Panc1 (cell line): ENCODE measurements at regions not wholly inside any gene's neighbourhood (a gene's known extent, or its start where the extent isn't known, plus 50 kb on each side); places are given as distances from the start of the nearest gene placed in this dataset.

Experiments
- ATAC-seq: fragments of 200-7000 bp; cut with Tn5 transposase; 2 replicates; pipeline ENCODE4 v1.9.1; 2020; ENCODE audit warnings: mild to moderate bottlenecking, moderate library complexity
- BruUV-seq: library from RNA; stranded (reverse); fragments of 400-500 nt; replicated peaks from 2 replicates; lab custom pipeline; 2021; lab: Mats Ljungman, UMichigan
- CTCF ChIA-PET: fragments of 300-600 bp; sonication (Branson Sonifier 250); formaldehyde crosslinking; loops from one replicate; lab custom pipeline; 2022; ENCODE audit warnings: antibody characterized with exemption; lab: Charles Lee
- POLR2A ChIA-PET: fragments of 300-600 bp; sonication (Branson Sonifier 250); formaldehyde crosslinking; loops from one replicate; lab custom pipeline; 2022; ENCODE audit warnings: antibody characterized with exemption; lab: Charles Lee
- DNase-seq: peaks from one replicate; pipeline ENCODE4 v3.0.0-alpha.2; 2010; ENCODE audit warnings: low read depth, low spot score
- H3K27ac ChIP-seq: 2 replicates; pipeline ENCODE4 v1.5.1; 2011; ENCODE audit warnings: mild to moderate bottlenecking, low read length, inconsistent platforms
- H3K27me3 ChIP-seq: fragments of 200-500 bp; sonication (Bioruptor generic); 2 replicates; pipeline ENCODE4 v1.6.0; 2014; ENCODE audit warnings: low read length, inconsistent platforms; ENCODE audit not compliant: control insufficient read depth, insufficient read depth
- H3K36me3 ChIP-seq: fragments of 200-500 bp; sonication (Bioruptor generic); 2 replicates; pipeline ENCODE4 v1.5.1; 2014; ENCODE audit warnings: inconsistent platforms, mild to moderate bottlenecking, low read length, moderate library complexity; ENCODE audit not compliant: control insufficient read depth, insufficient read depth
- H3K4me1 ChIP-seq: 2 replicates; pipeline ENCODE4 v1.5.1; 2011; ENCODE audit warnings: inconsistent platforms, mild to moderate bottlenecking, low read length, moderate library complexity; ENCODE audit not compliant: control insufficient read depth, insufficient read depth
- H3K4me3 ChIP-seq, 2 experiments: 2 replicates each; pipeline ENCODE4 v1.5.1; 2011 to 2012; ENCODE audit warnings: low read depth in 2 of 2, low read length in 2 of 2, mild to moderate bottlenecking in 2 of 2, inconsistent platforms in 1 of 2, moderate library complexity in 1 of 2
- H3K9me3 ChIP-seq: fragments of 200-500 bp; sonication (Bioruptor generic); 2 replicates; pipeline ENCODE4 v1.5.1; 2014; ENCODE audit warnings: low read depth, mild to moderate bottlenecking, inconsistent platforms, low read length, moderate library complexity; ENCODE audit not compliant: control insufficient read depth, insufficient read depth
- CTCF ChIP-seq: fragments of 450-650 bp; IDR thresholded peaks from 2 replicates; pipeline ENCODE4 v1.5.1; 2017; ENCODE audit warnings: mild to moderate bottlenecking
- POLR2AphosphoS5 ChIP-seq: IDR thresholded peaks from 2 replicates; pipeline ENCODE4 v1.6.1; 2012; ENCODE audit warnings: mild to moderate bottlenecking, low read depth, low read length, moderate library complexity
- SIN3A ChIP-seq: IDR thresholded peaks from 2 replicates; pipeline ENCODE4 v1.6.1; 2012; ENCODE audit warnings: low read depth, mild to moderate bottlenecking, low read length, moderate library complexity, borderline replicate concordance; ENCODE audit not compliant: insufficient read depth
- TCF7L2 ChIP-seq: IDR thresholded peaks from 2 replicates; pipeline ENCODE4 v1.6.1; 2011; ENCODE audit warnings: mild to moderate bottlenecking, low read depth, low read length, inconsistent platforms
- in situ Hi-C: cut with HindIII; loops from 2 replicates; pipeline ENCODE4 v1.10.0; 2016; ENCODE audit warnings: low sequenced_read_pairs, low pct_unique_long_range_greater_than_20kb
- intact Hi-C: fragments of 100-400 bp; cut with micrococcal nuclease; formaldehyde crosslinking; loops from one replicate; pipeline ENCODE4 v1.10.0; 2022; ENCODE audit not compliant: unreplicated experiment
- TF ChIP-seq, protein P1 (sequence below), 2 experiments: IDR thresholded peaks; 2 replicates each; pipeline ENCODE4 v1.6.1; 2011 to 2012; ENCODE audit warnings: low read depth in 2 of 2, control low read depth in 1 of 2, low read length in 1 of 2, mild to moderate bottlenecking in 1 of 2, moderate library complexity in 1 of 2; ENCODE audit not compliant: insufficient read depth in 1 of 2

- TF ChIP-seq CTCF = no peak
- no peak for TF ChIP-seq SIN3A
- TF ChIP-seq POLR2AphosphoS5 = no peak
- TF ChIP-seq, protein P1, sequence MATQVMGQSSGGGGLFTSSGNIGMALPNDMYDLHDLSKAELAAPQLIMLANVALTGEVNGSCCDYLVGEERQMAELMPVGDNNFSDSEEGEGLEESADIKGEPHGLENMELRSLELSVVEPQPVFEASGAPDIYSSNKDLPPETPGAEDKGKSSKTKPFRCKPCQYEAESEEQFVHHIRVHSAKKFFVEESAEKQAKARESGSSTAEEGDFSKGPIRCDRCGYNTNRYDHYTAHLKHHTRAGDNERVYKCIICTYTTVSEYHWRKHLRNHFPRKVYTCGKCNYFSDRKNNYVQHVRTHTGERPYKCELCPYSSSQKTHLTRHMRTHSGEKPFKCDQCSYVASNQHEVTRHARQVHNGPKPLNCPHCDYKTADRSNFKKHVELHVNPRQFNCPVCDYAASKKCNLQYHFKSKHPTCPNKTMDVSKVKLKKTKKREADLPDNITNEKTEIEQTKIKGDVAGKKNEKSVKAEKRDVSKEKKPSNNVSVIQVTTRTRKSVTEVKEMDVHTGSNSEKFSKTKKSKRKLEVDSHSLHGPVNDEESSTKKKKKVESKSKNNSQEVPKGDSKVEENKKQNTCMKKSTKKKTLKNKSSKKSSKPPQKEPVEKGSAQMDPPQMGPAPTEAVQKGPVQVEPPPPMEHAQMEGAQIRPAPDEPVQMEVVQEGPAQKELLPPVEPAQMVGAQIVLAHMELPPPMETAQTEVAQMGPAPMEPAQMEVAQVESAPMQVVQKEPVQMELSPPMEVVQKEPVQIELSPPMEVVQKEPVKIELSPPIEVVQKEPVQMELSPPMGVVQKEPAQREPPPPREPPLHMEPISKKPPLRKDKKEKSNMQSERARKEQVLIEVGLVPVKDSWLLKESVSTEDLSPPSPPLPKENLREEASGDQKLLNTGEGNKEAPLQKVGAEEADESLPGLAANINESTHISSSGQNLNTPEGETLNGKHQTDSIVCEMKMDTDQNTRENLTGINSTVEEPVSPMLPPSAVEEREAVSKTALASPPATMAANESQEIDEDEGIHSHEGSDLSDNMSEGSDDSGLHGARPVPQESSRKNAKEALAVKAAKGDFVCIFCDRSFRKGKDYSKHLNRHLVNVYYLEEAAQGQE (IDR thresholded peaks at IDR 0.05; ENCODE audit: insufficient read depth in 1 of 2, low read depth in 2 of 2, low read length in 1 of 2) = no peak
- TF ChIP-seq TCF7L2 = no peak
- DNase-seq (no peak), ATAC-seq (no peak)
- no peaks in the 10 kb centered on the region for H3K4me1 ChIP-seq
- POLR2A ChIA-PET = no interaction called here
- no peak overlapping the region for H3K27ac ChIP-seq
- no peaks in the 10 kb centered on the region for H3K9me3 ChIP-seq
- no TSS peak for BruUV-seq
- intact Hi-C loops (no loop called here), in situ Hi-C loops (no loop called here)
- H3K27me3 ChIP-seq = no peaks in the 10 kb centered on the region
- no peaks in the 10 kb centered on the region for H3K36me3 ChIP-seq
- no peak overlapping the region for H3K4me3 ChIP-seq
- CTCF ChIA-PET = interaction anchor here (0.6 kb wide), 1 partner anchor 1170 kb away, joined by 3 read pairs; no protein-coding TSS in a partner anchor
Measured at GRCh38 chr20:22101606-22102005, 396.1 kb downstream of the PAX1 start.

DNA sequence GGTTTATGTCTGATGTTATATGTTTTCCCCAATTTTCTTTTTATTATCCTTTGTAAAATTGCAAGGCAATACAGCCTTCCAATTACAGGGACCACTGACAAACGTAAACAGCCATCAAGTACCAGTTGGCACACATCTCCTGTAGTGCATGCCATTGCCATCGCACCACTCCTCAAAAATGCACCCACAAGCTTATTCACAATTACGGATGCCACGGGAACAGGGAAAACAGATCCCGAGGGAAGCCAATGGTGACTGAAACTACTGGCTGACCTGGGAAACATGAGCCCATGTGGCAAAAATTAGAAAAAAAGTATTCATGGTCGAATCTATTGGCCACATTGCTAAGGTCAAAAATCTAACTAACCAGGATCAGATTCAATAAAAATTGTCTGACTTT, 395.2 kb downstream of the PAX1 start:
- ATAC-seq = no peak
- Histone ChIP-seq H3K36me3 (no peaks in the 10 kb centered on the region), H3K9me3 (no peaks in the 10 kb centered on the region), H3K27ac (no peak overlapping the region), H3K4me1 (no peaks in the 10 kb centered on the region), H3K4me3 (no peak overlapping the region), H3K27me3 (no peaks in the 10 kb centered on the region)
- CTCF ChIA-PET = no interaction called here
- no peak for DNase-seq
- intact Hi-C loops (no loop called here), in situ Hi-C loops (no loop called here)
- TF ChIP-seq TCF7L2 (no peak), SIN3A (no peak), POLR2AphosphoS5 (no peak), CTCF (no peak)
- TF ChIP-seq, protein P1 (IDR thresholded peaks at IDR 0.05; ENCODE audit: insufficient read depth in 1 of 2, low read depth in 2 of 2, low read length in 1 of 2) = no peak
- BruUV-seq = no TSS peak
- POLR2A ChIA-PET = interaction anchor here (0.7 kb wide), 1 partner anchor 62 kb away, joined by 4 read pairs; no protein-coding TSS in a partner anchor
